H4 (cell line): ENCODE measurements at regions not wholly inside any gene's neighbourhood (a gene's known extent, or its start where the extent isn't known, plus 50 kb on each side); places are given as distances from the start of the nearest gene placed in this dataset.

Experiments used
- DNase-seq: peaks from one replicate; pipeline ENCODE4 v3.0.0-alpha.2; 2015; ENCODE audit warnings: low spot score

DNA sequence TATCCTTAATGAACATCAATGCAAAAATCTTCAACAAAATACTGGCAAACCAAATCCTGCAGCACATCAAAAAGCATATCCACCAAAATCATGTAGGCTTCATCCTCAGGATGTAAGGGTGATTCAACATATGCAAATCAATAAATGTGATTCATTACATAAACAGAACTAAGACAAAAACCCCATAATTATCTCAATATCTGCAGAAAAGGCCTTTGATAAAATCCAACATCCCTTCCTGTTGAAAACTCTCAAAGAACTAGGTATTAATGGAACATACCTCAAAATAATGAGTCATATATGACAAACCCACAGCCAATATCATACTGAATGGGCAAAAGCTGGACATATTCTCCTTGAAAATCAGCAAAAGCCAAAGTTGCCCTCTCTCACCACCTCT is 54.6 kb upstream of the DEPDC1 start:
- no peak for DNase-seq

DNA sequence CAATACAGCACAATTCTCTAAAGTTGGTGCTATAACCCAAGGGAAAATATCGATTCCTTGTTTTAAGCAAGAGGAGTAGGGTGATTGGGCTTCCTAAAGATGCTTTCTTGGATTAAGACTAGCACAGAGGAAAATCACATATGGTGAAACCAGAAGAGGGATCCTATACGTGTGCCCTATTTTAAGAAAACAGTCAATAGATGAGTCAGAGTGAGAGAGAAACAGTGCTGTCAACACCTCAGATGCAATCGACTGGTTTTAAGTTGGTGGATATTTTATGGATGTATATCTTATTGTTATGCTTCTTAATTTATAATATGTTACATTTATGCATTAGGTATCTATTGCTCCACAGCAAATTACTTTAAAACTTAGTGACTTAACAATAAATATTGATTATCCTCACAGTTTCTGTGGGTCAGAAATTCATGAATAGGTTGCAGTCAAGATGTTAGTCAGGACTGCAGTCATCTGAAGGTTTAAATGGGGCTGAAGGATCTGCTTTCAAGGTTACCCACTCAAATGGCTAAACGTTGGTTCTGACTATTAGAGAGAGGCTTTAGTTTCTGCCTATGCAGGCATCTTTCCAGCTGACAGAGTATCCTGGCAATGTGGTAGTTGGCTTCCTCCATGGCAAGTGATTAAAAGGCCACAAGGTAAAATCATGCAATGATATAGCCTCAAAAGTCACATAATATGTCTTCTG is 61.6 kb upstream of the DEPDC1 start:
- no peak for DNase-seq

DNA sequence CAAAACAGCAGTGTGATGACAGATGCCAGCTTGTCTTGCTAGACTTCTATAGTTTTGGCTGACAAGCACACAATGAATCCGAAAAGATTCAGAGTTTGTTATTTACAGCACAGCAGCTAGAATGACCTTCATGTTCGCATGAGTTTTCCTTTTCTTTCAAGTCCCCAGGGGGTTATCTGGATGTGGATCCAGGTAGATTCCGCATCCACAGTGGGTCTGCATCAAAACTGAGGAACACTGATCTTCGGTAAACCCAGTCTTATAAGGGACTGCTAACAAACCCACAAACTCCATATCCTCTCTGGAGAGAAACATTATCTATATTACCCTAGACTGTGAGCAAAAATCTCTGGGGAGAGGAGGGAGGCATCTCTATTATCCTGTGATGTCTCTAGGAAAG is 69.0 kb upstream of the DEPDC1 start:
- no peak for DNase-seq

DNA sequence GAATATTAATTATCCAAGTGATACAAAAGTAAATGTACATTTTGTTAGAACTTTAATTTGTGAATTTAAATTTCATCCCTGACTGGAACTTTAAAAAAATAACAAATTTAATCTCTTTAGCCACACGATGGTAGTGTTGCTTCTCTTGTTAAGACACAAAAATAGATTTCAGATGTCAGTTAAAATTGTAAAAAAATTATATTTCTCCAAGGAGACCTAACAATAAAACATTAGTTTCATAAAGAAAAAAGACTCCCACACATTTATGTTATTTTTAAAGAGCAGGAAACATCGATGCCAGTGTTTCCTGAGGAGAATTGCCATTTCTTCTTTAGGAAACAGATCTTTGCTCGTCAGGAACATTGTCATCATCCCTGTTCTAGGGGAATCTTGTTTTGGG is 74.0 kb upstream of the DEPDC1 start:
- no peak for DNase-seq

DNA sequence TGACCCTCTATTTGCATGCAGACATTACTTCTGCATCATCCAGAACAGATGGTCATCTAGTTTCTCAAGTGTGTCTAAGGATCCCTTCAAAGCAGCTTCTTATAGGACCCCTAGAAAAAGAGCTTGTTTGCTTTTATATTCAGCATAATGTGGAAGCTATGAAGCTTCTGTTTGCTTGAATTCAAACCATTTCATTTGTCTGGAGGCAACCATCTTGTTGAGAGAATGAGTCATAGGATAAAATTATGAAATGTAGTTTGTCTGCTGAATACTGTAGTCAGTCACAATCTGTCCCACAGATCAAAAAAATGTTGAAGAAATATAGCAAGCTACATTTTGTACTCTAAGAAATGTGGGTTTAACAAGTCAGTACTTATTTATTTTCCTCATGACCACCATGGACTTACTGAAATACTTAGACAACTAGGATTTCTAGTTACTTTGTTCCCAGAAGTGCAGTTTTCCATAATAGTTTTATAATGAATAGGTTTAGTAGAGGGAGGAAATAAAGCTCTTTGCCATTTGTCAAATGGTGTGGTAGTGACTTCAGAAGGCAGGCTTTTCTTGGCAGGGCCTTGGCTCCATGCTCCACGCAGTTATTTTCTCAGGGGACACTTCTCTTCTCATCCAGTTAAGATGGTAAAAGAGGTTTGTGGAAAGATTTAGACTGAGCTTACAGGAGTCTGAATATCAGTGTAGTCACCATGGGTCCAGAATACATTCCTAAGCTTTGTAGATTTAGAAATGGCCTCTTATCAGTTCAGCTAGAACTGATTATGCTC is 74.8 kb upstream of the DEPDC1 start:
- DNase-seq = no peak

DNA sequence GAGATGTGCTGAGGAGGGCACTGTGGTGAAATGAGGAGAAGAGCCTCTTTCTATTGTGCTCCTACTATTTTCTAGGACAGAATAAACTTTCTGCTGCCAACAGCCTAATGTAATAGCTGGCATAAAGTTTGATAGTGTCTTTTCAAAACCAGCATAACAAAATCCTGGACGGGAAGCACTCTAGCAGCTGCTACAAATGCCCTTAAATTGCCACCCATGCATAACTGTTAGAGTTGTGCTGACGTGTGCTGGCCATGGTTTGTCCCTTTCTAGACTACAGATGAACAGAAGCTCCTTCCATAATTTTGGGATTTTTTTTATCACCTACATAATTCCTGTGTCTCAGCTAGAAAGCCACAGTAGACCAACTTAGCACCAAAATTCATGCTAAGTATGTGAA is 88.5 kb upstream of the DEPDC1 start:
- no peak for DNase-seq

DNA sequence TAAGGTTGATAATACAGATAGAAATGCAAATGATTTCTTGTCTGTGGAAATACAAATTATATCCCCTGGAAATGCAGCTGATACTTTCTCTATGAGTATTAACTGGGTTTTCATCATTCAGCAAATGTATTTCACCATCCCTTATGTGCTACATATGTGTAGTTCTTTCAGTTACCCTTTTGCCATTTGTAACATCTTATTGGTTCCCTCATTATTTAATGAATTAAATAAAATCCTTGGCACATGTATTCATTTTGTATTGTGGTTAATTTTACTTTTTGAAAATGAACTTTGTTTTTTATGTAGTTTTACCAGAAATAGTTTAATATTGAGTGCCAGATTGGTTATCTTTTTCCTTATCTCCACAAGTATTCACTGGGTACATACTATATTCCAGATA is 89.9 kb upstream of the DEPDC1 start:
- DNase-seq = no peak

DNA sequence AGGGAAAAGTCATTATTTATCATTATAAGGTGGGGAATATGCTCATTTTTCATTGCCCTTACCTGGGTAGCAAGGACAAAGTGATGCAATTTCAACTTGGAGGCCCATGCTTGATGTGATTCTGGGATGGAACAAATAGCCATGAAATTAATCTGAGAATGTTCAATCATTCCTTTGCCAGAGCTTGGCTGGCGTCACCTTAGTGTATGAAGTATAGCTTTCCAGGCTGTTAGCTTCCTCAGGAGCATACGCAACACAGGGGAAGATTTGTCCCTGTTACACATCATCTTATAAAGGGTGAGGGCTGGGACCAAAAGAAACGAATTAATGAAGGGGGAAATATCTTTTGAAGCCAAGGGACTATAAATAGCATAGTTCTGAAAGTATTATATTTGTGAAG is 91.4 kb upstream of the DEPDC1 start:
- DNase-seq = no peak

DNA sequence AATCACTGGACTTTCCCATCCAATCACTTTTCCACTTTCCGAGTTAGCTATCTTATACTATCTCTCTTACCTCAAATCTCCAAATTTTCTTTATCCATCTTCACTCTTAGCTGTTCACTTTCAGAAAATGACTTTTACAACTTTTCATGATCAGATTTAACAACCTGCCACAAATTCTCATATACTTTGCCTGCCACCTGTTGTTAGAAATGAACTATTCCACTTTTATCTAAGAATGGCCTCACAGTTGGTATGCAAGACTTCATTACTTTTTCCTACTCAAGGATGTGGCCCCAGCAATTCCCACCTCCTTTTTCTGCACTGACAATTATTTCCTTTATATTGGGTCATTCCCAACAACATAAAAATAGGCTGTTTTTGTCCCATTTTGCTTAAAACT is 93.6 kb upstream of the DEPDC1 start:
- DNase-seq = no peak

DNA sequence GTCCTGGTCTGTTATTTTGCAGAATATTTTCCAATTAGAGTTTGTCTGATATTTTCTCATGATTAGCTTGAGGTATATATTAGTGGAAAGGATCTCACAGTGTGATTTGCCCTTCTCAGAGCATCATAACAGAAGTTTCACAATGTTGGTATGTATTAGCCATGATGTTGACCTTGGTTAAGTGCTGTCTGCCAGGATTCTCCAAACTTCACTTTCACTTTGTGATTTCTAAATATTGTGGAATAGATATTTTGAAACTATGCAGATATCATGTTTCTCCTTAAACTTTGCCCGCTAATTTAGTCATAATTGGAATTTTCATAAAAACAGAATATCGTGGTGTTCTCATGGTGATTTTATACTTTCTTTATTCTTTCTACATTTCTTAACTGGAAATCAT is 98.0 kb upstream of the DEPDC1 start:
- DNase-seq = no peak

DNA sequence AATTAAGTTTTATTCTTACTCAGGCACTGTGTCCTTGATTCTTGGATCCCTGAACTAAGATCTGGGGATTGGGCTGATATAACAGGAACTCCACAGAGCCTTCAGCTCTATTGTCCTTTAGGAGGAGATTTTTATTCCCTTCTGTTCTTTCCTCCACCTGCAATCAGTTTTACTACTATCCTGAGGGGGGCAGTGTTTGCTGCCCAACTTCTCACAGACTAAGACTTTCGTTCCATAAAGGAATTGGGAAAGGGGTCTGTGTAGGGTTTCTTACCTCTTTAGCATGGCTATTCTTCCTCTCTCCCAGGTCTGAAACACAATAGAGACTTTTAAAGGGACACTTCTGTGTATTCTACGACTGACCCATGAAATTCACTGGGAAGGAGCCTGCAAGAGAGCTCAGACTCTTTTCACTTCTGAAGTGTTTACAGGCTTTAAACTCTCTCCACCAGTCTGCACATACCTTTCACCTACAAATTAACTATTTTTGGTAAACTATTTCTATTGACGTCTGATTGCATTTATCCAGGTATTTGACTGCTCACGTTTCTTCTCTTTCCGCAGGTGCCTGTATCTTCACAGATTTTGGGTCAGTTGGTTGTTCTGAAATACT is 103.3 kb upstream of the DEPDC1 start:
- DNase-seq = peak; percentile 26

DNA sequence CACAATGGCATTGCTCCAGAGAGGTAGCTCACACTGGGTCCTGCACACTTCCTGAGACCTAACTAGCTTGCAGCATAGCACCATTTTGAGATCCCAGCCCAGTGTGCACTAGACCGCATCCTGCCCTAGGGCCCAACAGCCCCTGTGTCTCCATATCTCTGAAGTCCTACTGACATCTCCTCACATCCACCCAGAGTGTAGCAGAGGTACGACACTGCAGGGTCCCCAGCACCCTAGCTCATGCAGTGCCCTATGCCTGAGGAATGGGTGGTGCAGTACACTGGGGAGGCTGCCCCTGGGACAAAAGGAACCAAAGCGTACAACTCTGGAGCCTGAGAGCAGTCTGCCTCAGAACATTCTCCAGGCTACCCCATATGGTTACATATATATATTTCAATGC is 111.4 kb upstream of the DEPDC1 start:
- DNase-seq = no peak

DNA sequence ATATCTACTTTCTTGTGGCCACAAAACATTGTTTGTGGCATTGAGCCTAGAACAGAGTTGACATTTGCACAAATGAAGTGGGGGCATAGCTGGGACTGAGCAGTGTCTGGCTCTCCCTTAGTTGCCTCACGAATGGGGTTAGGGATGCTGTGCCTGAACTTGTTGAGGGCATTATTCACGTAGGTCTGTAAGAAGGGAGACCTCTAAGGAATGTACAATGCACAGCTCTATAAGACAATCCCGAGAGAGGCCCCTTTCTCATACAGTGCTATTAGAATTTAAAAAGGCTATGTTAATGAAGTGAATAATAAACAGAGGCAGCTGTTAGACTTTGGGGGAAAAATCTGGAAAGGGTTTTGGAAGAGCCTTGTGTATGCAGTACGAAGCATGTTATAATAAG is 118.4 kb upstream of the DEPDC1 start:
- DNase-seq = no peak

DNA sequence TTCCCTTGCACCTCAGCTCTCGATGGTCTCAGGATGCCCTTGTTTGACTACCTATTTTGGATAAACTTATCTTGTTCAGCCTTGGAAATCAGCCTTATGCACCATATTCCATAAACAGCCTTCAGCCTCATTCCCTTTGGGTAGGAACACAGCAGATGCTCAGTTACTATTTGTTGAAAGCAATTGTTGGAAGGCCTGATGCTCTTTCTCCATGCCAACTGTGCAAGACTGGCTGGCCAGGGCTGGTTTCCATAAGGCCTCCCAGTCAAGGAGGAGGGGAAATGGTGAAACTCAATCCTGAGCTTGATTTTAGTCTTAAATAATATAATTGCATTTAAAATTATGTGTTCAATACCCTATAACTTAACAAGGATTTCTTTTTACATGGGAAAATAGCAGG is 121.1 kb upstream of the DEPDC1 start:
- no peak for DNase-seq

DNA sequence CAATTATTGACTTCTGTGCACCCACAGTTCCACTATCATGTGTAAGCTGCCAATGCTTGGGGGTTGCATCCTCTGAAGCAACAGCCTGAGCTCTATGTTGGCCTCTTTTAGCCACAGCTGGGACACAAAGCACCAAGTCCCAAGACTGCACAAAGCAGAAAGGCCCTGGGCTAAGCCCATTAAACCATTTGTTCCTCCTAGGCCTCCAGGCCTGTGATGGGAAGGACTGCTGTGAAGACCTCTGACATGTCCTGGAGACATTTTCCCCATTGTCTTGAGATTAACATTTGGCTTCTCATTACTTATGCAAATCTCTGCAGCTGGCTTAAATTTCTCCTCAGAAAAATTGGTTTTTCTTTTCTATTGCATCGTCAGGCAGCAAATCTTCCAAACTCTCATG is 123.7 kb upstream of the DEPDC1 start:
- DNase-seq = no peak

DNA sequence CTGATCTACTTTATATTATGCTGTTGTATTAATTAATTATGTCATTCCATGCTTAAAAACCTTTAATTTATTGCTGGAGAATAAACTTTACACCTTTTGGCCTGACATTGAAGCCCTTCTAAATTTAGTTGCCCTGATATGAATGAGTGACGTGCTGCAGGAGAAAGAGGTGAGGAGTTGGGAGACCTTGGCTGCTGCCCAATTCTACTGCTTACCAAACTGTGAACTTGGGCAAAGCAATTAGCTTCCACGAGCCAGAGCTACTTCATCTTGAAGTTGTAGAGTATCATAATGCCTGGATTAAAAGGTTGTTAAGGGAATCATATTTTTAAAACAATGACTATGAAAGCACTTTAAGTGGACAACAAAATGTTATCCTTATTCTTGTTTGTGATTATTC is 126.8 kb upstream of the DEPDC1 start:
- no peak for DNase-seq

DNA sequence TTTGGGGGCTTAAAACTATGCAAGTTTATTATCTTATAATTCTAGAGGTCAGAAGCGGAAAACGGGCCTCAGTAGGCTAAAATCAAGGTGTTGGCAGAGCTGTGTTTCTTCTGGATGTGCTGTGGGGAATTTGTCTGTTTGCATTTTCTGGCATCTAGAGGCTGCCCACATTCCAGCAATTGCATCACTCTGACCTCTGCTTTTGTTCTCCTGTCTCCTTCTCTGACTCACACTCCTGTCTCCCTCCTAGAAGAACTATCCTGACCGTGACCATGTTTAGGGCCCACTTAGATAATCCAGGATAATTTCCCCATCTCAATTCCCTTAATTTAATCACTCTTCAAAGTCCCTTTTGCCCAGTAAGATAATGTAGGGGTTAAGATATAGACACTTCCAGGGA is 127.4 kb upstream of the DEPDC1 start:
- peak; percentile 43 for DNase-seq

DNA sequence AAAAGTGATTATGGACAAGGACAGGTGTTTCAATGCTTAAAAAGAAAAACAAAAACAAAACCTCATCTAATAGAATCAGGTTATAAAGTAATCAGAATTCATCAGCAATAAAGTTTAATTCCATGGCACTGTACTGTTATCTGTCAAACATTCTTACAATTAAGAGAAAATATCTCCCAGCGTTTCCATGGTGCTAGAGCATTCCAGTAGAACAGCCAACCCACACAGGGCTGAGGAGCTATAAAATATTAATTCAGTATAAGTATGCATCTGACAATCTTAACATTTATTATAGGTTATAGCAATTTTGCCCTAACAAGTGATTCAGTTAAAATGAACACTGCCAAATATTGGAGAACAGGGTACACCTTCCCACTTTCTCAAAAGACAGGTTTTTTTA is 128.7 kb upstream of the DEPDC1 start:
- no peak for DNase-seq

DNA sequence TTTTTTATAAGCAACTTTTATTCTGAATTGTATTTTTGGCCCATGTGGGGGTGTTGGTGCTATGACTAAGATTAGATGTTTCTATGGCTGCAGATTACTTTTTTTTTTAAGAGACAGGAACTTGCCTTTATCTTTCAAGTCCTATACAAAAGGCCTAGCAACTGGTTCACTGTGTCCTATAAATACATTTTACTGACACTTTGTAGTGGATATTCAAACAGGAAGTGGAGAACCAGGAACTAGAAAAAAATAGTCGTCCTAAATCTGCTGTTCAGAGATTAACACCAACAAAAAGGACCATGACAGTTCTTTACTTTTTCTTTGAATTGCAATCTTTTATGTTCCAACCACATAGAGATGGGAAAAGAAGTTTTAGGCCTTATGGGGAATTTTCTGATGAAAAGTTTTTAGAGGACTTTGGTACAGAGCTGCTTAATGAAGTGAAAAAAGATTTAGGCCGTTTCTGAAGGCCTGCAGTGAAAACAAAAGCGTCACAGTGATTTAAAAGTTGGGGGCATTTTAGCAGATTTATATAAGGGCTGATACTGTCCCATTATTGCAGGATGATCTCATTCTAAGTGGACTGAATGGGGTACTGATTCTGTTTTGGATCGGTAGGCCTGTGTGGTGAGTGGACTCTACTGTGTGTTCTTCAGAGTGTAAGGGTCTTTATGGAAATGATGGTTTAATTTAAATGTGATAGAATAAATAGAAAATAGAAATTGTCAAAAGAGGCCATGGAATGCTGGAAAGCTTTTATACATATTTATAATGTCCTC is 136.4 kb upstream of the DEPDC1 start:
- no peak for DNase-seq

DNA sequence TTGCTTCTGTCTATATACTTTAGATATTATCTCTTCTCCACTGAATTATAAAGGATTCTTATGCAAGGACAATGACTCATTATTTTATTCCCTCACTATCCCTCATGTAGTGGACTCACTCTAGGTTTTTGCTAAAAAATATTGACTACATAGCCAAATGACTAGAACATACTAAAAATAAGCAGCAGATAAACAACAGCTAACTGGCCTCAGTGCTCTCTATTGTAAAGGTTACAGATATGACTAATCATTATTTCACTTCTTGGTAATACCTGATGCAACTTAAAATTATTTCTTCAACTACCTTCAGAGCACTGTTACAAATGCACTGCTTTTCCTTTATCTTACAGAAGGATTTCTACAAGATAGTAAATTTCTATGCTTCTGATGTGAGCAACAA is 147.6 kb upstream of the DEPDC1 start:
- no peak for DNase-seq

DNA sequence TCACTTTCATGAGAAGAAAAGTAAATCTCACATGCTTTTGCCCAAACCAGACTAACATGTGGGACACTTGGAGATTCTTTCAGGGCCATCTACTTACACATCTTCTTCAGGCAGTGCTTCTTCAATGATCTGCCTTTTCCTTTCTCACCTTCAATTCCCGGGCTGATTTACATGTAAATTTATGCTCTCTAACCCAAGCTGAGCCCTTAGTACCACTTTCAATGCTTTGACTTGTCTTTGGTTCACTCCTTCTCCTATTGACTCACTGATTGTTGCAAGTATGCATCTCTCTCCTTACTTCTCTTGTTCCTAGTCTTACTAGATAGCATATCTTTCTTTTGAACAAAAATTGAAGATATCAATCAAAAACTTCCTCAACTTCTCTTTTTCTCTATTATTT is 154.2 kb upstream of the DEPDC1 start:
- DNase-seq = no peak

DNA sequence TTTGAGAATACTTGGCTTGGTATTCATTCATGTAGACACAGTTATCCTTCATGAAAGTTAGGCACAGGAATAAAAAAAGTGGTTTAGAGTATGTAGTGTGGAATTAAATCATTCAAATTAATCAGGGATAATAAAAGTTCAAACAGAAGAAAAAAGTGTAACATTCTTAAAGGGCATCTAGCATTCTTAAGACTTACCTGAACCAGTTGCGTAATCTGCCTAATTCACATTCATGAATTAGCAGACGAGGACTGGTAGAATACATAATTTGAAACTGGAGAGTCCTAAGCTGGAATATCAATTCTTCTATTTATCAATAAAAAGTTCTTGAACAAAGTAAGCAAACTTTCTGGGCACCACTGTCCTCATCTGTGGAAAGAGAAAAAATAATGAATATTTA is 157.0 kb upstream of the DEPDC1 start:
- no peak for DNase-seq

DNA sequence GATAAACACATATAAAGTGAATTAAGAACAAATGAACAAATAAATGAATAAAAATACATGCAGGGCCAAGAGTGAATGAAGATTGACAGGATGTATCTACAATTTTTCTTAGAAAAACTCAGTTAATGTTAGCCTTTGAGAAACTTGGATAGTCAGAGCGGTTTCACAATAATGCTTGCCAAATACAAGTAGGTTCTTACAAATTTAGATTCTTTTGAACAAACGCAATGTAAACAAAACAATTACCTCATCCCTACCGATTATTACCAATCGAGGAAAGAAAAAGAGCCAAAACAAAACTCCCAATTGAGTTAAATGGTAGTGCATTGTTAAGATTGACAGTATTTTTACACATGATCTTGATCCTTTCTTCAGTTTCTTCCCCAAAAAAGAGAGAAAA is 176.9 kb upstream of the DEPDC1 start:
- no peak for DNase-seq
